Skeletal muscle tissue (tissue), 3 donors: ENCODE measurements at regions not wholly inside any gene's neighbourhood (a gene's known extent, or its start where the extent isn't known, plus 50 kb on each side); places are given as distances from the start of the nearest gene placed in this dataset.

Source experiments
- H3K27ac ChIP-seq: one replicate; pipeline ENCODE4 v1.7.0; 2013; ENCODE audit warnings: mild to moderate bottlenecking, low read depth, low read length, inconsistent platforms
- H3K27me3 ChIP-seq, 3 donors: one replicate each; pipeline ENCODE4 v1.7.0; 2013; ENCODE audit warnings: low read length in 3 of 3; ENCODE audit not compliant: control insufficient read depth in 3 of 3, insufficient read depth in 3 of 3
- H3K36me3 ChIP-seq, 3 donors: one replicate each; pipeline ENCODE4 v1.7.0; 2013; ENCODE audit warnings: low read length in 3 of 3; ENCODE audit not compliant: control insufficient read depth in 3 of 3, insufficient read depth in 3 of 3
- H3K4me1 ChIP-seq, 3 donors: one replicate each; pipeline ENCODE4 v1.7.0; 2013; ENCODE audit warnings: low read length in 3 of 3, mild to moderate bottlenecking in 3 of 3; ENCODE audit not compliant: control insufficient read depth in 3 of 3, insufficient read depth in 3 of 3
- H3K4me3 ChIP-seq, 3 donors: one replicate each; pipeline ENCODE4 v1.7.0; 2013; ENCODE audit warnings: low read length in 3 of 3
- H3K9ac ChIP-seq, 3 donors: one replicate each; pipeline ENCODE4 v1.7.0; 2013; ENCODE audit warnings: low read length in 3 of 3, mild to moderate bottlenecking in 3 of 3, moderate library complexity in 2 of 3, low read depth in 1 of 3
- H3K9me3 ChIP-seq, 3 donors: one replicate each; pipeline ENCODE4 v1.7.0; 2013; ENCODE audit warnings: low read length in 3 of 3; ENCODE audit not compliant: control insufficient read depth in 3 of 3
- donor health status: Osteomylitis.

GRCh38 chr18:65516209-65516608, 234.6 kb upstream of the CDH7 start:
- no peaks in the 10 kb centered on the region for H3K4me1 ChIP-seq
- H3K36me3 ChIP-seq = no peaks in the 10 kb centered on the region
- H3K9me3 ChIP-seq = no peaks in the 10 kb centered on the region
- H3K27ac ChIP-seq = no peak overlapping the region
- H3K9ac ChIP-seq = no peak overlapping the region
- H3K27me3 ChIP-seq = no peaks in the 10 kb centered on the region
- no peak overlapping the region for H3K4me3 ChIP-seq

GRCh38 chr18:65498605-65499004, 252.2 kb upstream of the CDH7 start:
- no peaks in the 10 kb centered on the region for H3K27me3 ChIP-seq
- no peaks in the 10 kb centered on the region for H3K4me1 ChIP-seq
- H3K9me3 ChIP-seq = no peaks in the 10 kb centered on the region
- no peak overlapping the region for H3K9ac ChIP-seq
- H3K4me3 ChIP-seq = no peak overlapping the region
- no peak overlapping the region for H3K27ac ChIP-seq
- no peaks in the 10 kb centered on the region for H3K36me3 ChIP-seq

- Histone ChIP-seq H3K9ac (no peak overlapping the region), H3K9me3 (no peaks in the 10 kb centered on the region), H3K27me3 (no peaks in the 10 kb centered on the region), H3K4me1 (no peaks in the 10 kb centered on the region), H3K27ac (no peak overlapping the region), H3K36me3 (no peaks in the 10 kb centered on the region), H3K4me3 (no peak overlapping the region)
Measured at GRCh38 chr18:65487569-65487968, 263.2 kb upstream of the CDH7 start.

- Histone ChIP-seq H3K9me3 (no peaks in the 10 kb centered on the region), H3K36me3 (no peaks in the 10 kb centered on the region), H3K4me3 (no peak overlapping the region), H3K27ac (no peak overlapping the region), H3K9ac (no peak overlapping the region), H3K27me3 (no peaks in the 10 kb centered on the region), H3K4me1 (no peaks in the 10 kb centered on the region)
Measured at GRCh38 chr18:65477455-65477854, 273.4 kb upstream of the CDH7 start.

- Histone ChIP-seq H3K9ac (no peak overlapping the region), H3K4me3 (no peak overlapping the region), H3K36me3 (no peaks in the 10 kb centered on the region), H3K9me3 (no peaks in the 10 kb centered on the region), H3K4me1 (no peaks in the 10 kb centered on the region), H3K27me3 (no peaks in the 10 kb centered on the region), H3K27ac (no peak overlapping the region)
Measured at GRCh38 chr18:65468881-65469280, 281.9 kb upstream of the CDH7 start.

- Histone ChIP-seq H3K4me3 (no peak overlapping the region), H3K36me3 (no peaks in the 10 kb centered on the region), H3K9me3 (no peaks in the 10 kb centered on the region), H3K4me1 (no peaks in the 10 kb centered on the region), H3K27ac (no peak overlapping the region), H3K9ac (no peak overlapping the region), H3K27me3 (no peaks in the 10 kb centered on the region)
Measured at GRCh38 chr18:65464361-65464760, 286.5 kb upstream of the CDH7 start.

GRCh38 chr18:65459741-65460140, 291.1 kb upstream of the CDH7 start:
- H3K27ac ChIP-seq = no peak overlapping the region
- H3K9me3 ChIP-seq = no peaks in the 10 kb centered on the region
- H3K4me1 ChIP-seq = no peaks in the 10 kb centered on the region
- no peaks in the 10 kb centered on the region for H3K36me3 ChIP-seq
- no peak overlapping the region for H3K4me3 ChIP-seq
- no peak overlapping the region for H3K9ac ChIP-seq
- H3K27me3 ChIP-seq = no peaks in the 10 kb centered on the region

- Histone ChIP-seq H3K9ac (no peak overlapping the region), H3K9me3 (no peaks in the 10 kb centered on the region), H3K27ac (no peak overlapping the region), H3K4me3 (no peak overlapping the region), H3K27me3 (no peaks in the 10 kb centered on the region), H3K4me1 (no peaks in the 10 kb centered on the region), H3K36me3 (no peaks in the 10 kb centered on the region)
Measured at GRCh38 chr18:65458871-65459270, 291.9 kb upstream of the CDH7 start.

GRCh38 chr18:65439188-65439587, 311.6 kb upstream of the CDH7 start:
- Histone ChIP-seq H3K9ac (no peak overlapping the region), H3K27ac (no peak overlapping the region), H3K4me1 (no peaks in the 10 kb centered on the region), H3K4me3 (no peak overlapping the region), H3K36me3 (no peaks in the 10 kb centered on the region), H3K9me3 (no peaks in the 10 kb centered on the region), H3K27me3 (no peaks in the 10 kb centered on the region)

- Histone ChIP-seq H3K9ac (no peak overlapping the region), H3K27me3 (no peaks in the 10 kb centered on the region), H3K27ac (no peak overlapping the region), H3K9me3 (no peaks in the 10 kb centered on the region), H3K36me3 (no peaks in the 10 kb centered on the region), H3K4me3 (no peak overlapping the region), H3K4me1 (no peaks in the 10 kb centered on the region)
Measured at GRCh38 chr18:65436430-65436829, 314.4 kb upstream of the CDH7 start.

GRCh38 chr18:65435534-65435933, 315.3 kb upstream of the CDH7 start:
- Histone ChIP-seq H3K4me1 (no peaks in the 10 kb centered on the region), H3K9ac (no peak overlapping the region)

More at GRCh38 chr18:65435534-65435933, 315.3 kb upstream of the CDH7 start:
- Histone ChIP-seq H3K4me3 (no peak overlapping the region), H3K36me3 (no peaks in the 10 kb centered on the region), H3K27me3 (no peaks in the 10 kb centered on the region), H3K9me3 (no peaks in the 10 kb centered on the region), H3K27ac (no peak overlapping the region)
